ENCODE measurements at regions not wholly inside any gene's neighbourhood (a gene's known extent, or its start where the extent isn't known, plus 50 kb on each side); places are given as distances from the start of the nearest gene placed in this dataset.

- Mint-ChIP-seq H3K27ac (no peak overlapping the region), H3K27me3 (peaks cover 2 to 4% of the 10 kb centered on the region in 2 donors), H3K36me3 (no peaks in the 10 kb centered on the region), H3K9me3 (peaks cover 0 to 3% (median under 1%) of the 10 kb centered on the region in 8 donors), H3K4me3 (no peak overlapping the region), H3K4me1 (no peaks in the 10 kb centered on the region)
- Histone ChIP-seq H3K4me1 (ENCODE audit: insufficient read depth, low read length) (no peaks in the 10 kb centered on the region), H3K27me3 (ENCODE audit: insufficient read depth, low read length) (no peaks in the 10 kb centered on the region), H3K4me3 (ENCODE audit: low read length in 2 of 2) (no peak overlapping the region), H3K27ac (ENCODE audit: low read depth, low read length) (no peak overlapping the region), H3K9me3 (ENCODE audit: control insufficient read depth in 1 of 2, low read length in 2 of 2) (no peaks in the 10 kb centered on the region), H3K36me3 (ENCODE audit: insufficient read depth, low read length) (no peaks in the 10 kb centered on the region)
- CTCF ChIA-PET (ENCODE audit: partially characterized antibody) = no interaction called here
- DNase-seq = no peak
- intact Hi-C loops (cut with micrococcal nuclease) = no loop called here
- POLR2A ChIA-PET (ENCODE audit: partially characterized antibody) = no interaction called here
Measured at GRCh38 chr1:98143403-98143802, 222.6 kb upstream of the DPYD start.

GRCh38 chr1:98133131-98133530 is 212.3 kb upstream of the DPYD start:
- Histone ChIP-seq H3K4me1 (ENCODE audit: insufficient read depth, low read length) (no peaks in the 10 kb centered on the region), H3K4me3 (ENCODE audit: low read length in 2 of 2) (no peak overlapping the region), H3K36me3 (ENCODE audit: insufficient read depth, low read length) (no peaks in the 10 kb centered on the region), H3K9me3 (ENCODE audit: control insufficient read depth in 1 of 2, low read length in 2 of 2) (no peaks in the 10 kb centered on the region), H3K27ac (ENCODE audit: low read depth, low read length) (no peak overlapping the region), H3K27me3 (ENCODE audit: insufficient read depth, low read length) (no peaks in the 10 kb centered on the region)
- H3K4me3 Mint-ChIP-seq = no peak overlapping the region
- POLR2A ChIA-PET (ENCODE audit: partially characterized antibody) = no interaction called here
- H3K27me3 Mint-ChIP-seq = no peaks in the 10 kb centered on the region
- intact Hi-C loops (cut with micrococcal nuclease) = no loop called here
- no peak for DNase-seq
- H3K36me3 Mint-ChIP-seq = no peaks in the 10 kb centered on the region
- H3K27ac Mint-ChIP-seq = no peak overlapping the region
- CTCF ChIA-PET (ENCODE audit: partially characterized antibody) = no interaction called here
- no peaks in the 10 kb centered on the region for H3K4me1 Mint-ChIP-seq
- no peaks in the 10 kb centered on the region for H3K9me3 Mint-ChIP-seq

DNA sequence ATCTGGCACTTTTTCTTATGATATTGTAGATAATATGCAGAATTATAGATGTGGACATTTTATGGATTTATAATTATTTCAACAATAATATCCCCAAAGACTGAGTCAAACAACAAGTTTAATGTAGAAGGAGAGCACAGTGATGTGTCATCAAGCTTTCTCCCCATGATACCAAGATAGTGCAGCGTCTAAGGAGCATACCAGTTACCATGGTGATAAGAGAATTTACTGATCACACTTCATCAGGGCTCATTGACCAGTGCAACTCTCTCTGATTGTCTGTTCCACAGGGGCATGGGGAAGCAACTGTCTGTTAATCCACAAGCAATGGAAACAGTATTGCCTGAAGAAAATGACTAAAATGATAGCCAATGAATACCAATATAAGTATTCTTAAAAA is 209.6 kb upstream of the DPYD start:
- Histone ChIP-seq H3K27me3 (ENCODE audit: insufficient read depth, low read length) (no peaks in the 10 kb centered on the region), H3K27ac (ENCODE audit: low read depth, low read length) (no peak overlapping the region), H3K4me3 (ENCODE audit: low read length in 2 of 2) (no peak overlapping the region), H3K4me1 (ENCODE audit: insufficient read depth, low read length) (no peaks in the 10 kb centered on the region), H3K9me3 (ENCODE audit: control insufficient read depth in 1 of 2, low read length in 2 of 2) (no peaks in the 10 kb centered on the region), H3K36me3 (ENCODE audit: insufficient read depth, low read length) (no peaks in the 10 kb centered on the region)
- DNase-seq = no peak
- intact Hi-C loops (cut with micrococcal nuclease) = no loop called here
- Mint-ChIP-seq H3K4me1 (no peaks in the 10 kb centered on the region), H3K27ac (no peak overlapping the region), H3K9me3 (no peaks in the 10 kb centered on the region), H3K36me3 (no peaks in the 10 kb centered on the region), H3K4me3 (no peak overlapping the region), H3K27me3 (no peaks in the 10 kb centered on the region)
- ChIA-PET CTCF (ENCODE audit: partially characterized antibody) (no interaction called here), POLR2A (ENCODE audit: partially characterized antibody) (no interaction called here)

DNA sequence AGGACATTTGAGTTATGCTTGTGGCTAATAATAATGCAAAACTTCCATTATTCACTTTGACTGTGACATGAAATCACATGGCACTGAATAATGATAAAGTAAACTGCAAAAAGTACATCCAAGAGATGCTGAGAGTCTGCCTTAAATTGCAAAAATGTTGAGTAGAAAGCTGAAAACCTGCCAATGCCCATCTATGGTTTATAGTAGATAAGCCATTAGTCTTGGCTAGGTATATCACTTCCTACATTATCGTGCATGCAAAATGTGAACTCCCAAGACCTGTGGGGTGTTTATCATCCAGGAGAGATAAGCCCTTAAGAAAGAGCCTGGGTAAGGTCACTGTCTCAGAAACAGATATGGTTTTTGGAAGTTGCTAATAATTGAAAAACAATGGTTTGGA is 208.7 kb upstream of the DPYD start:
- no peaks in the 10 kb centered on the region for H3K9me3 ChIP-seq (ENCODE audit: control insufficient read depth in 1 of 2, low read length in 2 of 2)
- DNase-seq = no peak
- intact Hi-C loops (cut with micrococcal nuclease) = no loop called here
- Mint-ChIP-seq H3K27me3 (no peaks in the 10 kb centered on the region), H3K36me3 (no peaks in the 10 kb centered on the region), H3K4me1 (no peaks in the 10 kb centered on the region), H3K4me3 (no peak overlapping the region), H3K9me3 (no peaks in the 10 kb centered on the region), H3K27ac (no peak overlapping the region)
- CTCF ChIA-PET (ENCODE audit: partially characterized antibody) = no interaction called here
- H3K4me3 ChIP-seq (ENCODE audit: low read length in 2 of 2) = no peak overlapping the region
- no peak overlapping the region for H3K27ac ChIP-seq (ENCODE audit: low read depth, low read length)
- H3K36me3 ChIP-seq (ENCODE audit: insufficient read depth, low read length) = no peaks in the 10 kb centered on the region
- no peaks in the 10 kb centered on the region for H3K27me3 ChIP-seq (ENCODE audit: insufficient read depth, low read length)
- POLR2A ChIA-PET (ENCODE audit: partially characterized antibody) = no interaction called here
- no peaks in the 10 kb centered on the region for H3K4me1 ChIP-seq (ENCODE audit: insufficient read depth, low read length)

DNA sequence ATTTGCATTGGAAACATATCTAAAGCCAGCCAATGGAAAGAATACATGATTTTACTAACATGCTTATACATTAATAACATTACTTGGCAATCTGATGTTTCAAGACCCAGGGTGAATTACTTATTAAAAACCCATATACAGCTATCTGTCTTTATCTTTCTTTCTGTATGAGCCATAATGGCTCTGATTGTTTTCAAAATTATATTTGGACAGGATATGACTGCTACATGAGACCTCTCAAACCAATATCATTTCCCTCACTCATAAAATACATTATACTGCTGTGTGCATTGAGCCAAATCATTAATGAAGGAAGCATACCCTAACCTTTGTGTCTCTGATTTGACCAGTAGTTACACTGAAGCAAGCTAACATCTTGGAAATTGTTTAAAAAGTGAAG is 205.9 kb upstream of the DPYD start:
- Mint-ChIP-seq H3K4me1 (no peaks in the 10 kb centered on the region), H3K27me3 (no peaks in the 10 kb centered on the region), H3K36me3 (no peaks in the 10 kb centered on the region), H3K4me3 (no peak overlapping the region), H3K9me3 (peaks cover 0 to 3% (median 0%) of the 10 kb centered on the region in 8 donors), H3K27ac (no peak overlapping the region)
- no peaks in the 10 kb centered on the region for H3K9me3 ChIP-seq (ENCODE audit: control insufficient read depth in 1 of 2, low read length in 2 of 2)
- no peaks in the 10 kb centered on the region for H3K36me3 ChIP-seq (ENCODE audit: insufficient read depth, low read length)
- CTCF ChIA-PET (ENCODE audit: partially characterized antibody) = no interaction called here
- no peak for DNase-seq
- no peaks in the 10 kb centered on the region for H3K4me1 ChIP-seq (ENCODE audit: insufficient read depth, low read length)
- H3K27ac ChIP-seq (ENCODE audit: low read depth, low read length) = no peak overlapping the region
- no peaks in the 10 kb centered on the region for H3K27me3 ChIP-seq (ENCODE audit: insufficient read depth, low read length)
- POLR2A ChIA-PET (ENCODE audit: partially characterized antibody) = no interaction called here
- intact Hi-C loops (cut with micrococcal nuclease) = no loop called here
- H3K4me3 ChIP-seq (ENCODE audit: low read length in 2 of 2) = no peak overlapping the region

GRCh38 chr1:98121646-98122045 is 200.8 kb upstream of the DPYD start:
- H3K4me1 Mint-ChIP-seq = no peaks in the 10 kb centered on the region
- no peaks in the 10 kb centered on the region for H3K27me3 ChIP-seq (ENCODE audit: insufficient read depth, low read length)
- H3K27me3 Mint-ChIP-seq = no peaks in the 10 kb centered on the region
- no peaks in the 10 kb centered on the region for H3K4me1 ChIP-seq (ENCODE audit: insufficient read depth, low read length)
- ChIA-PET POLR2A (ENCODE audit: partially characterized antibody) (no interaction called here), CTCF (ENCODE audit: partially characterized antibody) (no interaction called here)
- no peak for DNase-seq
- H3K36me3 Mint-ChIP-seq = no peaks in the 10 kb centered on the region
- no peak overlapping the region for H3K4me3 Mint-ChIP-seq
- no peaks in the 10 kb centered on the region for H3K9me3 ChIP-seq (ENCODE audit: control insufficient read depth in 1 of 2, low read length in 2 of 2)
- no peak overlapping the region for H3K27ac Mint-ChIP-seq
- intact Hi-C loops (cut with micrococcal nuclease) = no loop called here
- H3K36me3 ChIP-seq (ENCODE audit: insufficient read depth, low read length) = no peaks in the 10 kb centered on the region
- no peak overlapping the region for H3K27ac ChIP-seq (ENCODE audit: low read depth, low read length)
- peaks cover 0 to 3% (median 0%) of the 10 kb centered on the region in 8 donors for H3K9me3 Mint-ChIP-seq
- no peak overlapping the region for H3K4me3 ChIP-seq (ENCODE audit: low read length in 2 of 2)

DNA sequence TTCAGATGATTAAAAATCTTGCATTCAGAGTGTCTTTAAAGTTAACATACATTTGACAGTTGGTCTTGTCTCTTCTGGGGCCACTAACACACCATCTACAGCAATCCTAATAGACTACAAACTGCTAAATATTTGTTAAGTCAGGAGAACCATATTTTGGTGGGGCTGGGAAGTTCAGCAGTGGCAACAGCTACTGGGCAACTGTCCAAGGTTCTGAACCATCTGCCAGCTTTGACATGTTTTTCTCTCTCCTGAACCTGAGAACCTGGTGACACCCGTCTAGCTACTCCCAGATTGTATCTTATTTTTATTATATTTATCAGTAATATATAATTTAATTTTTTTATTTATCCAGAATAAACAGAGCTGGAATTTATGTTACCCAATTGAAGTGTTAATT is 199.0 kb upstream of the DPYD start:
- Mint-ChIP-seq H3K27me3 (no peaks in the 10 kb centered on the region), H3K9me3 (peaks cover 0 to 3% (median 0%) of the 10 kb centered on the region in 8 donors), H3K36me3 (no peaks in the 10 kb centered on the region), H3K27ac (no peak overlapping the region), H3K4me3 (no peak overlapping the region), H3K4me1 (no peaks in the 10 kb centered on the region)
- intact Hi-C loops (cut with micrococcal nuclease) = no loop called here
- no peak overlapping the region for H3K4me3 ChIP-seq (ENCODE audit: low read length in 2 of 2)
- no peaks in the 10 kb centered on the region for H3K9me3 ChIP-seq (ENCODE audit: control insufficient read depth in 1 of 2, low read length in 2 of 2)
- no peak for DNase-seq
- CTCF ChIA-PET (ENCODE audit: partially characterized antibody) = no interaction called here
- no peaks in the 10 kb centered on the region for H3K36me3 ChIP-seq (ENCODE audit: insufficient read depth, low read length)
- POLR2A ChIA-PET (ENCODE audit: partially characterized antibody) = interaction anchor here (0.7 kb wide), 1 partner anchor 15 kb away, joined by 3 read pairs; no protein-coding TSS in a partner anchor
- H3K27ac ChIP-seq (ENCODE audit: low read depth, low read length) = no peak overlapping the region
- no peaks in the 10 kb centered on the region for H3K4me1 ChIP-seq (ENCODE audit: insufficient read depth, low read length)
- H3K27me3 ChIP-seq (ENCODE audit: insufficient read depth, low read length) = no peaks in the 10 kb centered on the region

DNA sequence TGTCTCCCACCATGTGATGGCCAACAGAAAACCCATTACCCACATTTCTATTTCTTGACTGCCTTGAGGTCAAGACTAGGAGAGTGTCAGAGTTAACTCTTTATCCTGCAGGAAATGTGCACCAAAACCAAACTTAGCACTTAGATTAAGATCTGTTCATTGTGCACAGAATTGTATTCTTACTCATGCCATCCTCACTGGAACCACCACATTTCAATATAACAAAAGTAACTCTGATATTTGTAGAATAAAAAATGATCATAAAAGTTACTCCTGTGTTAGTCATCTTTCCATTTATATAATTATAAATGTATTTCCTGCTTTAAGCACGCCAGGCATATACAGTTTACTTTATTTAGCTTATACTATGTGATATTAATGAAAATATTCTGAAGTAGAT is 193.0 kb upstream of the DPYD start:
- ChIA-PET CTCF (ENCODE audit: partially characterized antibody) (no interaction called here), POLR2A (ENCODE audit: partially characterized antibody) (no interaction called here)
- Mint-ChIP-seq H3K27me3 (peaks cover 0 to 2% of the 10 kb centered on the region in 2 donors), H3K27ac (no peak overlapping the region), H3K9me3 (peaks cover 0 to 5% (median 0%) of the 10 kb centered on the region in 8 donors), H3K4me3 (no peak overlapping the region), H3K4me1 (no peaks in the 10 kb centered on the region), H3K36me3 (no peaks in the 10 kb centered on the region)
- DNase-seq = no peak
- Histone ChIP-seq H3K27ac (ENCODE audit: low read depth, low read length) (no peak overlapping the region), H3K4me1 (ENCODE audit: insufficient read depth, low read length) (no peaks in the 10 kb centered on the region), H3K27me3 (ENCODE audit: insufficient read depth, low read length) (no peaks in the 10 kb centered on the region), H3K4me3 (ENCODE audit: low read length in 2 of 2) (no peak overlapping the region), H3K9me3 (ENCODE audit: control insufficient read depth in 1 of 2, low read length in 2 of 2) (no peaks in the 10 kb centered on the region), H3K36me3 (ENCODE audit: insufficient read depth, low read length) (no peaks in the 10 kb centered on the region)
- intact Hi-C loops (cut with micrococcal nuclease) = no loop called here

Data from CD4-positive, alpha-beta memory T cell (primary cell).